Fibroblast of lung (primary cell): ENCODE measurements at regions not wholly inside any gene's neighbourhood (a gene's known extent, or its start where the extent isn't known, plus 50 kb on each side); places are given as distances from the start of the nearest gene placed in this dataset.

Experiments used
- CTCF ChIP-seq, 2 donors: IDR thresholded peaks in 1 of 2; conservative IDR thresholded peaks in 1 of 2; 1 replicate in 1 of 2; 2 replicates in 1 of 2; pipeline ENCODE4 v1.5.1; 2011 to 2012; ENCODE audit warnings: low read length in 2 of 2, control low read depth in 1 of 2, inconsistent platforms in 1 of 2, low read depth in 1 of 2, mild to moderate bottlenecking in 1 of 2
- EZH2 ChIP-seq: IDR thresholded peaks from 2 replicates; pipeline ENCODE4 v1.5.1; 2012; ENCODE audit warnings: low read length, control low read depth, mild to moderate bottlenecking; ENCODE audit errors: missing control alignments

DNA sequence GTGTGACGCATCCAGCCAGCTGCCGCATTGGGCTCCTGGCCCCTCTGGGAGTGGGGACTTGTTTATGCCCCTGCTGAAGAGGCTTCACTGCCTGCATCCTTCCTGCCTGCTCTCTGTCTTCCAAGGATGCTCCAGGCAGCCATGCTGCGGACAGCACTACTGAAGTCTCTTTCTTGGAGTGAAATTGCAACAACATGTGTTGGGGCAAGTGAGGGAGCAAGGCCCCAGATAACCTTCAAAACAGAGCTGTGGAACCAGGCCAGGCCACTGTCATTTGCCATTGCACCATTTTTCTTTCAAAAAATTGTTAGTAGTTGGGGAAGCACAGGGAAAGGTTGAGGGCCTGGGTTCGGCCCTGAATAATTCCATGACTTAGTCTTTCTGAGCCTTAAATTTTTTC is 169.6 kb upstream of the ADRA1B start:
- TF ChIP-seq CTCF (conservative IDR thresholded peaks at IDR 0.05 in 1 of 2, IDR thresholded peaks at IDR 0.05 in 1 of 2; ENCODE audit: low read depth in 1 of 2, low read length in 2 of 2) (no peak), EZH2 (no peak)
